Parathyroid adenoma (tissue), 2 donors: ENCODE measurements at regions not wholly inside any gene's neighbourhood (a gene's known extent, or its start where the extent isn't known, plus 50 kb on each side); places are given as distances from the start of the nearest gene placed in this dataset.

Experiments used
- H2AFZ ChIP-seq: fragments of 300-600 bp; sonication (generic); one replicate; pipeline ENCODE4 v1.7.0; 2017; ENCODE audit warnings: antibody characterized with exemption, mild to moderate bottlenecking
- H3K27ac ChIP-seq: fragments of 300-600 bp; sonication (generic); one replicate; pipeline ENCODE4 v1.7.0; 2017
- H3K27me3 ChIP-seq: fragments of 300-600 bp; sonication (generic); one replicate; pipeline ENCODE4 v1.7.0; 2017; ENCODE audit warnings: low read length; ENCODE audit not compliant: control insufficient read depth, insufficient read depth
- H3K36me3 ChIP-seq: fragments of 300-600 bp; sonication (generic); one replicate; pipeline ENCODE4 v1.7.0; 2017; ENCODE audit warnings: low read length; ENCODE audit not compliant: control insufficient read depth, insufficient read depth
- H3K4me1 ChIP-seq: fragments of 300-600 bp; sonication (generic); one replicate; pipeline ENCODE4 v1.7.0; 2017; ENCODE audit warnings: control low read depth
- H3K4me2 ChIP-seq: fragments of 300-600 bp; sonication (generic); one replicate; pipeline ENCODE4 v1.7.0; 2017; ENCODE audit warnings: low read length
- H3K4me3 ChIP-seq: fragments of 300-600 bp; sonication (generic); one replicate; pipeline ENCODE4 v1.7.0; 2017; ENCODE audit warnings: low read depth, low read length
- H3K79me2 ChIP-seq: fragments of 300-600 bp; sonication (generic); one replicate; pipeline ENCODE4 v1.7.0; 2017; ENCODE audit warnings: control low read depth
- H3K9ac ChIP-seq: fragments of 300-600 bp; sonication (generic); one replicate; pipeline ENCODE4 v1.7.0; 2017; ENCODE audit warnings: mild to moderate bottlenecking
- H3K9me3 ChIP-seq: fragments of 300-600 bp; sonication (generic); one replicate; pipeline ENCODE4 v1.7.0; 2017; ENCODE audit warnings: low read length; ENCODE audit not compliant: control insufficient read depth
- CTCF ChIP-seq: fragments of 300-600 bp; sonication (generic); IDR thresholded peaks from one replicate; pipeline ENCODE4 v1.7.0; 2017; ENCODE audit warnings: antibody characterized with exemption, mild to moderate bottlenecking
- donor health status: primary hyperparathyroidism.

GRCh38 chr11:122368796-122369195, 252.8 kb upstream of the BLID start:
- Histone ChIP-seq H3K4me3 (no peak overlapping the region), H3K79me2 (no peaks in the 10 kb centered on the region), H3K4me1 (peaks cover 2% of the 10 kb centered on the region), H2AFZ (no peak overlapping the region), H3K27ac (no peak overlapping the region), H3K9ac (no peak overlapping the region), H3K4me2 (no peak overlapping the region), H3K36me3 (no peaks in the 10 kb centered on the region), H3K27me3 (no peaks in the 10 kb centered on the region), H3K9me3 (no peaks in the 10 kb centered on the region)
- TF ChIP-seq CTCF: no peak

GRCh38 chr11:122367809-122368231, 251.8 kb upstream of the BLID start:
- Histone ChIP-seq H3K4me1 (peaks cover 2% of the 10 kb centered on the region), H3K9ac (no peak overlapping the region), H3K27me3 (no peaks in the 10 kb centered on the region), H3K9me3 (no peaks in the 10 kb centered on the region), H3K27ac (peak overlapping the region; percentile 39), H3K36me3 (no peaks in the 10 kb centered on the region), H3K79me2 (no peaks in the 10 kb centered on the region), H3K4me2 (no peak overlapping the region), H3K4me3 (peak overlapping the region; percentile 16), H2AFZ (peak overlapping the region; percentile 43)
- TF ChIP-seq CTCF: no peak

- Histone ChIP-seq H2AFZ (no peak overlapping the region), H3K4me3 (no peak overlapping the region), H3K4me1 (peaks cover 2% of the 10 kb centered on the region), H3K27ac (no peak overlapping the region), H3K27me3 (no peaks in the 10 kb centered on the region), H3K36me3 (no peaks in the 10 kb centered on the region), H3K79me2 (no peaks in the 10 kb centered on the region), H3K4me2 (no peak overlapping the region), H3K9me3 (no peaks in the 10 kb centered on the region), H3K9ac (no peak overlapping the region)
- TF ChIP-seq CTCF: no peak
Measured at GRCh38 chr11:122365610-122366360, 249.8 kb upstream of the BLID start.

GRCh38 chr11:122363296-122363695, 247.3 kb upstream of the BLID start:
- H3K4me2 ChIP-seq: no peak overlapping the region
- no peak overlapping the region for H3K4me3 ChIP-seq
- H3K36me3 ChIP-seq: no peaks in the 10 kb centered on the region
- H3K27me3 ChIP-seq: no peaks in the 10 kb centered on the region
- H3K27ac ChIP-seq: no peak overlapping the region
- TF ChIP-seq CTCF: no peak
- no peak overlapping the region for H2AFZ ChIP-seq
- no peaks in the 10 kb centered on the region for H3K9me3 ChIP-seq
- peaks cover 2% of the 10 kb centered on the region for H3K4me1 ChIP-seq
- H3K79me2 ChIP-seq: no peaks in the 10 kb centered on the region
- H3K9ac ChIP-seq: no peak overlapping the region

- H3K27ac ChIP-seq: no peak overlapping the region
Measured at GRCh38 chr11:122362381-122362780, 246.4 kb upstream of the BLID start.

More at GRCh38 chr11:122362381-122362780, 246.4 kb upstream of the BLID start:
- no peak overlapping the region for H3K4me3 ChIP-seq
- H2AFZ ChIP-seq: no peak overlapping the region
- no peak for TF ChIP-seq CTCF
- no peaks in the 10 kb centered on the region for H3K36me3 ChIP-seq
- no peaks in the 10 kb centered on the region for H3K79me2 ChIP-seq
- H3K9me3 ChIP-seq: no peaks in the 10 kb centered on the region
- no peak overlapping the region for H3K4me2 ChIP-seq
- H3K27me3 ChIP-seq: no peaks in the 10 kb centered on the region
- H3K9ac ChIP-seq: no peak overlapping the region
- H3K4me1 ChIP-seq: no peaks in the 10 kb centered on the region
